Islet precursor cell (in vitro differentiated cells): ENCODE measurements at regions not wholly inside any gene's neighbourhood (a gene's known extent, or its start where the extent isn't known, plus 50 kb on each side); places are given as distances from the start of the nearest gene placed in this dataset.
"Not testable (repeated sequence)": the region's sequence is repeated elsewhere in the genome, so short reads cannot be mapped to it uniquely, and the experiment has no call there.

Experiments used
- DNase-seq: peaks from one replicate; pipeline ENCODE4 v3.0.0-alpha.2; 2018

- DNase-seq = no peak
Observed at GRCh38 chr2:64797881-64798575, 144.3 kb upstream of the SERTAD2 start.

- no peak for DNase-seq
Observed at GRCh38 chr2:64799592-64800252, 146.0 kb upstream of the SERTAD2 start.

GRCh38 chr2:64803776-64804175 is 150.1 kb upstream of the SERTAD2 start:
- DNase-seq = no peak

GRCh38 chr2:64804651-64805050 is 150.9 kb upstream of the SERTAD2 start:
- no peak for DNase-seq

GRCh38 chr2:64807417-64807816 is 153.7 kb upstream of the SERTAD2 start:
- DNase-seq = peak; percentile 95

GRCh38 chr2:64808092-64808491 is 154.4 kb upstream of the SERTAD2 start:
- no peak for DNase-seq

GRCh38 chr2:64808754-64809153 is 155.0 kb upstream of the SERTAD2 start:
- no peak for DNase-seq

- DNase-seq = no peak
Observed at GRCh38 chr2:64809216-64809615, 155.5 kb upstream of the SERTAD2 start.

GRCh38 chr2:64812285-64812684 is 158.6 kb upstream of the SERTAD2 start:
- no peak for DNase-seq

- no peak for DNase-seq
Observed at GRCh38 chr2:64814007-64814406, 160.3 kb upstream of the SERTAD2 start.

- DNase-seq = not testable (repeated sequence)
Observed at GRCh38 chr2:64816526-64816925, 162.8 kb upstream of the SERTAD2 start.

GRCh38 chr2:64817453-64817852 is 163.7 kb upstream of the SERTAD2 start:
- DNase-seq = no peak

GRCh38 chr2:64818664-64819060 is 164.9 kb upstream of the SERTAD2 start:
- DNase-seq = peak; percentile 57

- DNase-seq = no peak
Observed at GRCh38 chr2:64819361-64819760, 165.6 kb upstream of the SERTAD2 start.

- DNase-seq = no peak
Observed at GRCh38 chr2:64819774-64820688, 166.3 kb upstream of the SERTAD2 start.

GRCh38 chr2:64820901-64821300 is 167.2 kb upstream of the SERTAD2 start:
- no peak for DNase-seq

GRCh38 chr2:64823794-64824193 is 165.4 kb upstream of the SLC1A4 start:
- DNase-seq = no peak

GRCh38 chr2:64825831-64826491 is 163.2 kb upstream of the SLC1A4 start:
- no peak for DNase-seq

GRCh38 chr2:64826703-64827102 is 162.5 kb upstream of the SLC1A4 start:
- DNase-seq = no peak

GRCh38 chr2:64828261-64828660 is 160.9 kb upstream of the SLC1A4 start:
- no peak for DNase-seq

GRCh38 chr2:64829525-64829924 is 159.7 kb upstream of the SLC1A4 start:
- no peak for DNase-seq

- DNase-seq = peak; percentile 90
Observed at GRCh38 chr2:64831134-64831976, 157.8 kb upstream of the SLC1A4 start.
